GM21423 (cell line): ENCODE measurements at regions not wholly inside any gene's neighbourhood (a gene's known extent, or its start where the extent isn't known, plus 50 kb on each side); places are given as distances from the start of the nearest gene placed in this dataset.

Experiments
- ATAC-seq: cut with Tn5 transposase; IDR thresholded peaks from one replicate; pipeline ENCODE4 v1.9.1; 2021; ENCODE audit warnings: mild to moderate bottlenecking, moderate library complexity; ENCODE audit not compliant: unreplicated experiment

DNA sequence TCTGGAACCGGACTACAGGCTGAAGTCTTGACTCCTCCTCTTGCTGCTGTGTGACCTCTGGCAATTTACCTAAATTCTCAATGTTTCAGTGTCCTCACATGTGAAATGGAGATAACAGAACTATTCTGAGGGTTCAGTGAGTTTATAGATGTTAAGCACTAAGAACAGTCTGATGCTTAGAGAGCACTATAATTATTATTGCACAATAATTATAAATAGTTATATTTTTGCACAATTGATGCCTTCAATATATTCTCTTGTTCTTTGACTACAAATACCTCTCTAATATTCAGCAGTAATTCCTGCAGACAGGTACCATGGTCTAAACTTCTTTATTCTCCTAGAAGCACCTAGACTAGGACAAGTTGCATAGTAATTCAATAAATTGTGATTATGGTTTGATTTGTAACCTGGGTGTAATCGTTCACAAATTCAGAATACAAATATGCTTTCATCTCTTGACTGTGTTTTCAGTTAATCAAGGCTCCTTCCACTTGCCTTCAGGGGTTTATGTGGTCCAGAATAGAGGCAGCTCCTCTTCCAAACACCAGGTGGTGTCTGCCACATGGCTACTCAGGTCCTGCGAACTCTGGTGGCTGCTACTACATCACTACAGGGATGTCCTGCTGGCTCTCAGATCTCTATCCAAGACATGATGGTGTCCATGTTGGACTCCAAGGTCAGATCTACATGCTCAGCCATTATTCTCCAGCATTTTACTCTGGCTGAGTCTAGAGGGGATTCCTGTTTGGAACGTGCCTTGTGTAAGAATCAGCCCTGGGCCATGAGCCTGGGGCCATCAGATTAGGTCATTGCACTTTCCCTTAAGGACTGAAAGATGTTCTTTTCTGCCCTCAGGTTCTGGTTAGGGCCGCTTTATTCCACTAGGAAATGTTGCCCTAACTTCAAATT lies 103.4 kb downstream of the QRFPR start:
- ATAC-seq, result peak; percentile 45

DNA sequence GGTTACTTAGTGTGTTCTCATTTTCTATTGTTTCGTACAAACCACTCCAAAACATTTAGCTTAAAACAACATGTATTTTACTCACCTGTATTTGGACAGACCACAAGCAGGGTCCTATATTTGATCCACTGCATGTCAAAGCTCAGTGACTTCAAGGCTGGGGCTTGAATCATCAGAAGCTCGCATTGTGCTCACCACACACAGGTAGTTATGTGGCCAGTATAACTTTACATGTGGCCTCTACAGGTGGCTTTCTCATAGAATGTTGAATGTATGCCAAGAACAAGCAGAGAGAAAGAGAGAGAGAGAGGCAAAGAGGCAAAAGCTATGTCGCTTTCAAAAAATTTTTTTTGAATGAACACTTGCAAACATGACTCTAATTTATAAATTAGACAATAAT lies 107.6 kb downstream of the QRFPR start:
- no peak for ATAC-seq

DNA sequence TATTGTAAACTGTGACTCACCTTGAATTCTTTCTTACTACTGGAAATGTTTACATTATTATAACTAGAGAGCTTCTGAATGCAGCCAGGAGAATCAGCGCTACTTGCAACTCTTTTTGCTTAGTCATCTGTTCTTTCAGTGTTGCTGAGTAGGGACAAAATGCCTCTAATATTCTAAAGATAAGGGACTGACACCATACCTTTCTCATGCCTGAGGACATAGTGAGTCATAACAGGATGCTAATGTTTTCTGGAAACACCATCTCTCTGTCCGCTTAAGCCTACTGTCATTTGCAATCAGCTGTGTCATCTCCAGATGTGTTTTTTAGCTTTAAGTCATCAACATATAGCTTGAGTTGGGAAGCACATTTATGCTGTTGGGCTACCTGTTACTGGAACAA lies 108.3 kb downstream of the QRFPR start:
- peak; percentile 80 for ATAC-seq

DNA sequence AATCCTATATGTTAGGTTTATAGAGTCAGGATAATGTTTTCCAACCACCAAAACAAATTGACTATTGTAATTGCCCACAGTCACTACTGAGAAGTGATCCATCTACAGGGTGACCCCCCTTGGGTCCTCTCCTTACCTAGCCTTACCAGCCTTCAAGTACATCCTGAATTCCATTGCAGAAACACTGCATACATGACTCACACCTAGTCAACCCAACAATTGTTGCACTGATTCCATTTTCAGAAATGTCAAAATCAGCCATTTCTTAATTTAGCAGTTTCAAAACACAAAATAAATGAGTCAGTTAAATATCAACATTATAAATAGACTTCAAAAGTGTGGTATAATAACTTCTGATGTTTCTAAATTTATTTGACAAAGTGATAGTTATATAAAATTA lies 106.3 kb upstream of the TNIP3 start:
- ATAC-seq, result no peak

DNA sequence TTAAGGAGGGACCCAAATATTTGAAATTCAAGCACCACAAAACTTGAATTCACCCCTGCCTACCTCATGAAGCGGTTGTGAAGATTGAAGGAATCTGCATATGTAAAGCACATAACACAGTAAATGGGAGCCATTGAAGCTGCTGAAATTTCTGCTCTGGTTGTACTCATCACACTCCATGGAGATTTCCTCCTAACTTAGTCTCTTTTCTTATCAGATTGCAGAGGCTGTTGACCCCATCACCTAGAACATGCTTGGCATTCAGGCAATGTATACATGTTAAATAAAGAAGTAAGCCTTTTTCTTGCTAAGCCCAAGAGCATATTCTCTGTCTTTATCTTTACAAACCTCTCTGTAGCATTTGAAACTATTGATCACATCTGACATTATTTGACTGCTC lies 104.9 kb upstream of the TNIP3 start:
- ATAC-seq, result no peak

DNA sequence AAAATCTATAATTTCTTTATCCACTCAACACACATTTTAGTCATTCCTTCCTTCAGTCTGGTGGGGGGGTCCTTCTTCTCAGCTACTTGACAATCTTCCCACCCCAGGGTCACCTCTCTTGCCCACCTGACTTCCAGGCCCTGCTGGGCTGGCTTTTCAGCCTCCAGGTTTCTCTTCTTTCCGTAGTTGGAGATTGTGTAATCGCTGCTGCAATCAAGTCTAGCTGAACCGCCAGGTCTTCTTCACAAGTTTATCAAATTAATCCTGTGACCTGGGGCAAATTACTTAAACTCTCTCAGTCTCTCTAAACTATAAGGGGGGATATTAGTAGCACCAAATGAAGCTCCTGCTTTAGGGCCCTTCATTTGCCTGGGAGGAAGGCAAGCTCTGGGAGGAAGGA lies 102.9 kb upstream of the TNIP3 start:
- ATAC-seq, result no peak

DNA sequence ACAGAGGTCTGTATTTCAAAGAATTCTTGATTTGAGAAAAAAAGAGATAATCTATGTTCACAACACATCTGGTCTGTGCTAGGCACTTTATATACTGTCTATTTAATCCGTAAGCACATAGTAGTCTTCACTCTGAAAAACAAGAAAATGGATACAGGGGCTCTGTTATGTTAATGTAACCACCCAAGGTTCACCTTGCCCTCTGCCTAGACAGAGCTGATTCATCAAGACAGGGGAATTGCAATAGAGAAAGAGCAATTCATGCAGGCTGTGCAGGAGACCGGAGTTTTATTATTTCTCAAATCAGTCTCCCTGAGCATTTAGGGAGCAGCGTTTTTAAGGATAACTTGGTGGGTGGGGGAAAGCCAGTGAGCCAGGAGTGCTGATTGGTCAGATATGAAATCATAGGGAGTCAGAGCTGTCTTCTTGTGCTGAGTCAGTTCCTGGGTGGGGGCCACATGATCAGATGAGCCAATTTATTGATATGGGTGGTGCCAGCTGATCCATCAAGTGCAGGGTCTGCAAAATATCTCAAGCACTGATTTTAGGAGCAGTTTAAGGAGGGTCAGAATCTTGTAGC lies 92.9 kb upstream of the TNIP3 start:
- ATAC-seq, result no peak

DNA sequence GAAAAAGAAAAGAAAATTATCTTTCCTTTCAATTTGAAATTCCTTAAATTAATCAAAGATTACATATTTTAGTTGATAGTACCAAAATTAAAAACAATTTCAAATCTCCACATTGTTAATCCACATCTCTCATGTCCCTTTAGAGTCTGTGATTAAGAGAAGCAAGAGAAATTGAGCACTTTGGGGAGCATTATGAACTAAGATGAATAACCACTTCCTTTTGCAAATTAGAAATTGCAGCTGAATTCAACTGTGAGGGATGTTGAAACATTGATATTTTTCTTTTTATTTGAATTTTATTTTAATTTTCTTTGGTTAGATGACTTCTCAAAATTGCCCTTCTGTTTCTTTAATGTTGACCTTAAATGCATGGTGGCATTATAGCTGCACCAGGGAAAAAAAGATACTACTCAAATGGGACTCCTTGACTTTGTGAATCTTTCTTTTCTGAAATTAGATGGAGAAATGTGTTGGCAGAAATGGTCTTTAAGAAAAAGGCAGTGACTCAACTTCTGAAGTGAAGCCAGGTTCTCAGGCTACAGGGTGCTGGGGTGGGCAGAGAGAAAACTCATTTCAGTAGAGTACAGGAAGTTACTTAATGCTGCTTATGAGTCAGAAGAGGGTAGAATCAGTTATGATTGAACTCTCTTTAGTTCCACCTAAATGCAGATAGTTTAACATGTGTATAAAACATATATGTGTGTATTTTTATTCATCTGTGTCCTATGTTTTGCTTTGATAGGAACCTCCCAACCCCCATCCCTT lies 92.0 kb upstream of the TNIP3 start:
- ATAC-seq, result peak; percentile 99

DNA sequence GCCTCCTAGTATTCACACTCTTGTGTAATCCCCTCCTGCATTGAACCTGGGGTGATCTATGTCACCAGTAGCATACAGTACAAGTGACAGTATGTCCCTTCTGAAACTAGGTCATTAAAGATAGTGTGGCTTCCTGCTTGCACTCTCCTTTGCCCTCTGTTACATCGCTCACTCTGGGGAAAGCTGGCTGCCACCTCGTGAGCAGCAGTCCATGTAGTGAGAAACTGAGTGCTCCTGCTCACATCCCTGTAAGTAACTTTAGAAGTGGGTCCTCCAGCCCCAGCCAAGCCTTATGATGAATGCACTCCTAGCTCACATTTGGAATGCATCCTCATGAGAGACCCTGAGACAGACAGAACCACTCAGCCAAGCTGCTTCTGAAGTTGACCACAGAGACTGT lies 89.8 kb upstream of the TNIP3 start:
- ATAC-seq, result no peak

DNA sequence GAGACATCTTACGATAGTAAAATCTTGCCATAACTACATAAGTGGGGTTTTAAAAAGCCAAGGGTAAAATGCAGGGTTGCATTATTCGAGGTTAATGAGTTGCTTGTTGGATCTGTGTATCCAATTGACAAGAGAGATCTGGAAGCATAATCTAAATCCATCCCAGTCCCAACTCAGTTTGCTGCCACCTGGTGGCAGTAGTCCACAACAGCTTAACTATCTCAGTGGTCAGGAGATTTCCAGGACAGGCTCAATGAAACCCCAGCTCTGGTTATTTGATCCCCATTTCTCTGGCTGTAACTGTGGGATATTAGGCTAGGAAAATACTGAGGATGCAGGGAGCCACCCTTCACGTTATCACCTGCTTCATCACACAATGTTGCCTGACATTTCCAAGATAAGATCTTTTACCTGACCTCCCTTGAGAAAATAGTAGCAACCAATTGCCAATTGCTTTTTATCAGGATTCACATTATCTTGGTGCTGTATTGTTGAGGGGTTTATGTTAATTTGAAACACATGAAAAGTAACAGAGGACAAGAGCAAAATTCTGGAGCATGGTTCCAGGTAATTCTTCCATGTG lies 88.2 kb upstream of the TNIP3 start:
- ATAC-seq, result peak; percentile 35

DNA sequence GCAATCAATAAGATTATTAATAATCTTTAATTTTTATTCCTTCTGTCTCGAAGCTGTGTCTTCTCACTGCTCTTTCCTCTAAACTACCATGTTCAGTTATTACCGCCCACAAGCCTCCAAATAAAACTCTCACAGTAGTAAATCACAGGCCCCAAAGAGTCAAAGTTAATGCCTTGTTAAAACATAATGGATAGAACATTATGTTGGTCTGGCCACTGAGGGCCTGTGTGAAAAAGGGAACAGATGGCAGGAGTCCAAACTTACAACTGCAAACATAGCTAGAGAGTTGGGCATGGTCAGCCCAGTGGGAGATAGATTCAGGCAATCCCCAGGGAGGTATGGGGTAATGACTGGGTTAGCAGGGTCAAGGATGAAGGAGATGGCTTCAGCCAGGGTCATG lies 84.6 kb upstream of the TNIP3 start:
- ATAC-seq, result no peak

DNA sequence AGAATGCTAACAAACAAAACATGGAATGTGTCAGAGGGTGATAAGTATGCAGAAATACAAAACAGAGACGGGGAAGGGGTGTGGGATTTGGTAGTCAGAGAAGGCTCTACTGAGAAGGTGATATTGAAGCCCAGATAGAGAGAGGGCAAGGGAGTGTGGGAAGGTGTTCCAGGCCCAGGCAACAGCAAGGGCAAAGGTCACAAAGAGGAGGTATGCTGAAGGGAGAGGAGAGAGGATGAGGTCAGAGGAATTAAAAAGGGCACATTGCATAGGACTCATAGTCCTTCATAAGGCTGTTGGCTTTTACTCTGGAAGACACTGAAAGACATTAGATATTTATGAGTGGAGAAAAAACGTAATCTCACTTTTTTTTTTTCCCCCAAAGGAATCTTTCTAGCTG lies 82.6 kb upstream of the TNIP3 start:
- ATAC-seq, result no peak

DNA sequence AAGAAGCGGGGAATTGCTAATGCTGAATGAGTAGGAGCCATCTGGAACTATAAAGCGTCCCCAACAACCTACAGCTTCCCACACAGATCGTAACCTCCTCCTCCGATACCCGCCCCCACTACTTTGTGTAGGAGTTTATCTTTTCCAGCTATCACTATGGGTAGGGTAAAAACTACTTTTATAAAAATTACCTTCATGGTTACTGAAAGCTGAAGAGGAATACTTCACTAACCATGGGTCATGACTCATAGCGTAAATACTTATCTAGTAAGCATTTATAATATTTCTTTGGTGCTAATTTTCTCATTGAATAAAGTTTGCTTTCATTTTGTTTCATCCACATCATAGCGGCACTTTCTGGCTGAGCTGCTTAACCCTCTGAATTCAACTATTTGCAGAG lies 79.4 kb upstream of the TNIP3 start:
- ATAC-seq, result no peak

DNA sequence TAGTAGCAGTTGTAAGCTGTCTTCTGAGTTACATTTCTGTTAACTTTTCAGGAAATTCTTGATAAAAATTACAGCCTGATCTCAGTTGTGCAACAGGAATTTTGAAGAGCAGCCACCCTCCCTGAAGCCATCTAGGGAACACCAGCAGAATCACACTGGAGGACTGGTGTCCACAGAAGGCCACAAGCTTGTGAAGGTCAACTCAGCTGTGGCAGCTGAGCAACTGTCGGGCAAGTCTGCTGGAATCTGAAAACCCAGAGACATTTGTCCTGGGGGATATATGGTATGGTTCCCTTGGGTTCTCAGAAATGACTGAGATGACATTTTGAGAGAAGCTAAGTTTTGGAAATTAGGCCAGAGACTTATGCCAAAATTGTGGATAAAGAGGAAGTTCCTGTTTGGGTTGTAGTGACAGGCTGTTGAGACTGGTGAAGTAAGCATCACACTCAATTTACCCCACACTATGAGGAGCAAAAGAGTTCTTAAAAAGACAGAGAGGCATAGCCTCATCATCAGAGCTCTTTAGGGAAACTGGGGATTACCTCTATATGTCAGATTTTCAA lies 78.1 kb upstream of the TNIP3 start:
- no peak for ATAC-seq

DNA sequence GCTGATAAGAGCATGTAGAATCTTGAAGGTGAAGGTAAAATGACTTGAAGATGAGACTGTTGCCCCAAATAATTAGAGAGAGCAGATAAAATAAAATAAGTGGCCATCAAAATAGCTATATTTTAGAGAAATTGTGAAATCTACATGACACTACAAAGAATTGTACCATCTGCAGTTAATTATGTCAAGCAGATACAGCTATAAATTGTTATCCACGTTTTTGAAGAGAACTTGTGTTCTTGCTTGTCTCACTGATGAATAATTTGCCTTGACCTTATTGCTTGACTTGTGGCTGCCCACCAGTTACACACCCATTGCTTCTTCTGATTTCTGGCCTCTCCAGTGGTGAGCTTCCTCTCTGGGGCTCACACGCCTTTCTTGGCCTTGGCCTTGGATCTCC lies 75.8 kb upstream of the TNIP3 start:
- ATAC-seq, result no peak

DNA sequence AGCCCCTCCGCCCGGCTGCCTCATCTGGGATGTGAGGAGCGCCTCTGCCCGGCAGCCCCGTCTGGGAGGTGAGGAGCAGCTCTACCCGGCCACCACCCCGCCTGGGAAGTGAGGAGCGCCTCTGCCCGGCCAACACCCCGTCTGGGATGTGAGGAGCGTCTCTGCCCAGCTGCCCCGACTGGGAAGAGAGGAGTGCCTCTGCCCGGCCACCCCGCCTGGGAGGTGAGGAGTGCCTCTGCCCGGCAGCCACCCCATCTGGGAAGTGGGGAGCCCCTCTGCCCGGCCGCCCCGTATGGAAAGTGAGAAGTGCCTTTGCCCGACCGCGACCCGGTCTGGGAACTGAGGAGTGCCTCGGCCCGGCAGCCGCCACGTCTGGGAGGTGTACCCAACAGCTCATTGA lies 74.3 kb upstream of the TNIP3 start:
- ATAC-seq, result no peak

DNA sequence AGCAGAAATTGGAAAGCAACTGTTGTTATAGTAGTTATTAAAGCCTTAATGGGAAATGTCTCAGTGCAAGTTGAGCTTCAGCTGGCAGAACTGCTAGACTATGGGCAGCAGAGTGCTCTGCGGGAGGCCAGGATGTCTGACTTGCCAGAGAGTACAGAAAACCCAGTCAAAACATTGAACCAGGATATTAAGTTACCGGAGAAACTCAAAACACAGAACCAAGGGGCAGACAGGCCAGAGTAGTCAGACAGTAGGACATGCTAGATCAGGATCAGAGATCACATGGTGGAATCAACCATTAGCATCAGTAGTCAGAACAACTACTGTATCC lies 72.9 kb upstream of the TNIP3 start:
- ATAC-seq, result no peak

DNA sequence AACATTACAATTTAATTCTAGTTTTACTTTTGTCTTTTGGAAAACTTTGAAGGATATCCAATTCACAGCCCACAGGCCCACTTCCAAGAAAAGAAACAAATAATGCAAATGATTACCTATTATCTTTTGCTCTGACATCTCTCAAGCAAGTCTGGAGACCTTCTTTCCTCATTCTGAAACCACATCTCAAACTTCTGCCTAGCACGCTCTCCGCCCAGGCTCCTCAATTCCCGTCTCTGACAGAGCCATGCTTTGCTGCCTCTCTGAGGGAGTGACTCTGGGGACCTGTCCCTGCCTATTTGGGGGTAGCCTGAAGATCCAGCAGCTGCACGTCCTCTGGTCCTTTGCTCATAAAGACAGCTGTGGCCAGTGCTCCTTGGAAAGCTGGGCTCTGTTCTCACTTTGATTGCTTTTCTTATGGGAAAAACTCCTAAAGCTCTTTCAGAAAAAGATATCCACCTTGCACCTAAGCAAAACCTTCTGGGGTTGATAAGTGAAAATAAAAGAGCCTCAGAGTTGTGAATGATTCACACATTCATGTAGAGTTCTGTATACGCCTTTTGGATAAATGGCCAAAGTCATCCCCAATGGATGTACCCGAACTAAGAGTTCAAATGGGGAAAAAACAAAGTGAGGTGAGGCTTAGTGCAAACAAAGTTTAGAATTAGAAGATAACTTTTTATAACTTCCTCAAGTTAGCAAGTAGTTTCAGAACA lies 72.4 kb upstream of the TNIP3 start:
- ATAC-seq, result no peak

DNA sequence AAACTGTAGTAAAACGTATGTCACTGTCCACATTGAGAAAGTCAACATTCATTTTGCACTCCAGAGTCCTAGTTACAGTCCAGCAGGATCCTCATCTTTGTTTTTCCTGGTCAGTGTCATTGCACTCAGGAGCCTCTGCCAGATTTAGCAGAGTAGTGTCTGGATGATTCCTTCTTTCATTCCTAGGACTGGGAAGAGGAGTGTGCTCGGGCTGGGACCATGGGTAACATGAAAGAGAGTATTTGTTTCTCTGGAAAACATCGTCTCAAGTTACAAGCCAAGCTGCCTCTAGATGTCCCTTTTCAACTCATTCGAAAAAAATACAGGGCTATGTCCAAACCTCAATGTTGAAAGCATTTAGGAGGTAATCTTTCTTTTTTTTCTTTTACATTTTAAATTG lies 69.9 kb upstream of the TNIP3 start:
- no peak for ATAC-seq

DNA sequence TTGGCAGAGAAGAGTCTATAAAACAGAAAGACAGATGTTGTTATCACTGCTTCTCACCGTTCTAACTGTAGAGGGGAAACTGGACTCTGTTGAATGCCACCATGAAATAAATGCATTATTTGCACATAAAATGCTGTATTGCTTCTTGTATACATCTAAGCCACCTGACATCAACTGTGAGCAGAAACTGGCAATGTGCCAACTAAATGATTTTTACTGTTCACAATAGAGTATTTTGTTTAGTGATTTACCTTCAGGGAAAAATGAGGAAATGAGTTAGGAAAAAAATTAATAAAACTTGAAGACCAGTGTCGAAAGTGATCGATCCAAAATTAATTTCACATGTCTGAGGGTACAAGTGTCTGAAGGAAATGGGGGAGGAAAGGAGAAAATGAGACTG lies 65.9 kb upstream of the TNIP3 start:
- no peak for ATAC-seq

DNA sequence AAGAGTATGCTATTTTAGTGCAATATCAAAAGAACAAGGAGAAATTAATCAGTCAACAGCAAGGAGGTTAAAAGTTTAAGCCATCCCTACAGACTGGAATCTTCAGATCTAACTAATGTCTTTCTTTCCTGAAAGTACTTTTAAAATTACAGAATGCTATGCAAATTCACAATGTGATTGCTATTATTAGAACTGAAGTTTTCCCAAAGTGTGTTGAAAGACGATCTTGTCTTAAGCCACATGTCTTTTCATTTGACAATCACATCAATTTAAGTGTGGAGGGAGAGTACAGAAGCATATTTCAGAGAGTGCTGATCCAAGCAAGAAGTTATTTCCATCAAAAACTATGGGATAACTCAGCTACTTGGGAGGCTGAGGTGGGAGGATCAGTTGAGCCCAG lies 64.7 kb upstream of the TNIP3 start:
- ATAC-seq, result no peak
